Fibroblast of the aortic adventitia (primary cell): ENCODE measurements at regions not wholly inside any gene's neighbourhood (a gene's known extent, or its start where the extent isn't known, plus 50 kb on each side); places are given as distances from the start of the nearest gene placed in this dataset.
A peak's percentile ranks its signal among the peaks of the same experiment; 100 is the strongest.
"Not testable (repeated sequence)": the region's sequence is repeated elsewhere in the genome, so short reads cannot be mapped to it uniquely, and the experiment has no call there.

ENCODE experiments used
- DNase-seq: peaks from one replicate; pipeline ENCODE4 v3.0.0-alpha.2; 2010; ENCODE audit warnings: low read depth
- H3K4me3 ChIP-seq: 2 replicates; pipeline ENCODE4 v1.5.1; 2011; ENCODE audit warnings: low read depth, mild to moderate bottlenecking, control low read depth, low read length, moderate library complexity
- TF ChIP-seq, protein P1 (sequence below): IDR thresholded peaks from 2 replicates; pipeline ENCODE4 v1.5.1; 2011; ENCODE audit warnings: mild to moderate bottlenecking, low read length, control low read depth, inconsistent platforms; ENCODE audit not compliant: insufficient read depth

- no peak overlapping the region for H3K4me3 ChIP-seq
- DNase-seq, result peak; percentile 73
- TF ChIP-seq, protein P1, sequence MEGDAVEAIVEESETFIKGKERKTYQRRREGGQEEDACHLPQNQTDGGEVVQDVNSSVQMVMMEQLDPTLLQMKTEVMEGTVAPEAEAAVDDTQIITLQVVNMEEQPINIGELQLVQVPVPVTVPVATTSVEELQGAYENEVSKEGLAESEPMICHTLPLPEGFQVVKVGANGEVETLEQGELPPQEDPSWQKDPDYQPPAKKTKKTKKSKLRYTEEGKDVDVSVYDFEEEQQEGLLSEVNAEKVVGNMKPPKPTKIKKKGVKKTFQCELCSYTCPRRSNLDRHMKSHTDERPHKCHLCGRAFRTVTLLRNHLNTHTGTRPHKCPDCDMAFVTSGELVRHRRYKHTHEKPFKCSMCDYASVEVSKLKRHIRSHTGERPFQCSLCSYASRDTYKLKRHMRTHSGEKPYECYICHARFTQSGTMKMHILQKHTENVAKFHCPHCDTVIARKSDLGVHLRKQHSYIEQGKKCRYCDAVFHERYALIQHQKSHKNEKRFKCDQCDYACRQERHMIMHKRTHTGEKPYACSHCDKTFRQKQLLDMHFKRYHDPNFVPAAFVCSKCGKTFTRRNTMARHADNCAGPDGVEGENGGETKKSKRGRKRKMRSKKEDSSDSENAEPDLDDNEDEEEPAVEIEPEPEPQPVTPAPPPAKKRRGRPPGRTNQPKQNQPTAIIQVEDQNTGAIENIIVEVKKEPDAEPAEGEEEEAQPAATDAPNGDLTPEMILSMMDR, result no peak
These were observed 159.0 kb upstream of the CXCL13 start for GRCh38 chr4:77446601-77447000.

DNA sequence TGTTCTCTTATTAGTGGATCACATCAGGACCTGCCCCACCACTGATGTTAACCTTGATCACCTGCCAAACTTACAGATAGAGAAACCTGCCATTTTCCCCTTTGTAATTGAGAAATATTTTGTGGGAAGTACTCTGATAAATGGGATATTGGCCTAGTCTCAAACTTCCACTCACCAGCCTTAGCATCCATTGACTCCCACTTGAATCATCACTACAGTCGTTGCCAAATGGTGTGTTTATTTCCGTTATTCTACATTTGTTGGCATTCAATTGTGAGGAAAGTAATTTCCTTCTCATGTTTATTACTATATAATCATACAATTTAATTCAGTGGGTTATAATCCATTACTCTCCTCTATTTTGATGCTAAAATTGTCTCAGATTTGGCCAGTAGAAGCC is 156.4 kb upstream of the CXCL13 start:
- peak; percentile 79 for DNase-seq
- H3K4me3 ChIP-seq, result no peak overlapping the region
- TF ChIP-seq, protein P1, result no peak

DNA sequence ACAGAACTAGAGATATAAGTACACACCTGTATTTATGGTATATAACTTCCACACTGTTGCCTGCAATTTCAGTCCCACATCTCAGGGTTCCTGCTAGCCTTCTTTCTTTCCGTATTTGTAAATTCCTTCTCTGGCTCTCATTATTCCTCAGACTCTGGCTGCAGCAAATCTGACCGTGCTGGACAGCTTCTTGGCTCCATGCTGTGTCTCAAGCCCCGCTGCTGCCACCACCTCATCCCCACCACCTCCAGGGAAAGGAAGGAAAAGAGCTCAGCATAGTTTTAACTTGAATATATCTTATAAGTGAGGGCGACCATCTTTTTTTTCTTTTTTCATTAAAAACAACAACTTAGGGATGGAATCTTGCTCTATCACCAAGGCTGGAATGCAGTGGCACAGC is 155.6 kb upstream of the CXCL13 start:
- H3K4me3 ChIP-seq, result no peak overlapping the region
- TF ChIP-seq, protein P1, result no peak
- peak; percentile 46 for DNase-seq

DNA sequence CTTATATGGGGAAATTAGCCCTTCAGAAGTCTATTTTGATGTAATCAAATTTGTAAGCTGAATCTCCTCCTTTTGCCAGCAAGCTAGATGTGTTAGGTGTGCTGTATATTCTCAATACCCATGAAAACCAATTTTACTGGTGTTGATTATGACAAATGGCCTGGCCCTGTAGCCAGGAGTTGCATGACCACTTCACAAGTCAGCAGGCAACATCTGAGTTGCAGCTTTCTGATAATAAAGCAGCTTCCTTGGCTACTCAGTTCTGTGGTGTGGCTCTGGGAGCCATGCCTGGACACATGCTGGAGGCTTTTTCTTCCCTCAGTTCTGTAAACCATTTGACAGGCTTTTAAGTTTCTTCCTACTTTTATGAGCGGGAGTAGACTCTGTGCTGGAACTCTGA is 154.1 kb upstream of the CXCL13 start:
- TF ChIP-seq, protein P1, result no peak
- no peak overlapping the region for H3K4me3 ChIP-seq
- peak; percentile 53 for DNase-seq

DNA sequence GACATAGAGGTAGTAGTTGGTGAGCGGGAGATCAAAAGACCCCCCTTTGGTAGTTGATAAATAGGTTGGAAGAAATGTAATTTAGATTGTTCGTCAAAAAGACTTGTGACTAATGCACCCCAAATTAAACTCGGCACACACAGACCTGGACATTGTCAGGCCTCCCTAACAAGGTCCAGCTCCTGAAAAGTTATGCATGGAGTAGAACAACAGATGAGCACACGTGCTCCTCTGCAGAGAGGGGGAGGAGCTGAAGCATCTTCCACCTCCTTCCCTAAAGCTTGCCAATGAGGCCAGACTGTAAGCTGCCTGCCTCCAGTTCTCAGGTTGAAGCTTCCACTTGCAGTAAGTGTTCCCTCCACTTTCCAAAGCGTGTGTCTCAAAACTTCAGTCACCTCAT is 153.5 kb upstream of the CXCL13 start:
- DNase-seq, H3K4me3 ChIP-seq: not testable (repeated sequence)

GRCh38 chr4:77453911-77454310 is 151.7 kb upstream of the CXCL13 start:
- H3K4me3 ChIP-seq, result no peak overlapping the region
- TF ChIP-seq, protein P1, result no peak
- DNase-seq, result no peak

GRCh38 chr4:77454858-77455257 is 150.8 kb upstream of the CXCL13 start:
- H3K4me3 ChIP-seq, result no peak overlapping the region
- DNase-seq, result peak; percentile 37
- TF ChIP-seq, protein P1, result no peak

- not testable (repeated sequence) for DNase-seq, H3K4me3 ChIP-seq
These were observed 141.5 kb upstream of the CXCL13 start for GRCh38 chr4:77464100-77464499.
